ENCODE measurements at regions not wholly inside any gene's neighbourhood (a gene's known extent, or its start where the extent isn't known, plus 50 kb on each side); places are given as distances from the start of the nearest gene placed in this dataset.

GRCh38 chr6:80480421-80481157, 374.1 kb downstream of the BCKDHB start:
- no peak overlapping the region for H3K27ac ChIP-seq (ENCODE audit: low read depth in 2 of 2, low read length in 2 of 2)
- intact Hi-C loops (cut with DNase I) = no loop called here
- H3K9ac ChIP-seq (ENCODE audit: low read length in 3 of 3) = no peak overlapping the region
- no peak overlapping the region for H3K4me3 ChIP-seq (ENCODE audit: low read length in 3 of 3)
- no peaks in the 10 kb centered on the region for H3K36me3 ChIP-seq (ENCODE audit: control insufficient read depth in 2 of 3, insufficient read depth in 3 of 3, low read length in 3 of 3)
- H3K4me1 ChIP-seq (ENCODE audit: control insufficient read depth in 2 of 3, insufficient read depth in 2 of 3, low read depth in 1 of 3, low read length in 3 of 3) = no peaks in the 10 kb centered on the region
- no peak for FAIRE-seq
- no peaks in the 10 kb centered on the region for H3K27me3 ChIP-seq (ENCODE audit: control insufficient read depth, insufficient read depth, low read length)
- DNase-seq = no peak
- no peak for TF ChIP-seq CTCF (IDR thresholded peaks at IDR 0.05; ENCODE audit: borderline replicate concordance, extremely low read depth, insufficient read depth)
- no peaks in the 10 kb centered on the region for H3K9me3 ChIP-seq (ENCODE audit: control insufficient read depth in 2 of 3, insufficient read depth in 1 of 3, low read length in 3 of 3)

- FAIRE-seq (no peak), DNase-seq (no peak)
- Histone ChIP-seq H3K36me3 (ENCODE audit: control insufficient read depth in 2 of 3, insufficient read depth in 3 of 3, low read length in 3 of 3) (no peaks in the 10 kb centered on the region), H3K4me3 (ENCODE audit: low read length in 3 of 3) (no peak overlapping the region), H3K9ac (ENCODE audit: low read length in 3 of 3) (no peak overlapping the region), H3K27me3 (ENCODE audit: control insufficient read depth, insufficient read depth, low read length) (no peaks in the 10 kb centered on the region), H3K4me1 (ENCODE audit: control insufficient read depth in 2 of 3, insufficient read depth in 2 of 3, low read depth in 1 of 3, low read length in 3 of 3) (no peaks in the 10 kb centered on the region), H3K9me3 (ENCODE audit: control insufficient read depth in 2 of 3, insufficient read depth in 1 of 3, low read length in 3 of 3) (no peaks in the 10 kb centered on the region), H3K27ac (ENCODE audit: low read depth in 2 of 2, low read length in 2 of 2) (no peak overlapping the region)
- TF ChIP-seq CTCF (IDR thresholded peaks at IDR 0.05; ENCODE audit: borderline replicate concordance, extremely low read depth, insufficient read depth) = no peak
- intact Hi-C loops (cut with DNase I) = no loop called here
Observed at GRCh38 chr6:80478030-80478429, 371.6 kb downstream of the BCKDHB start.

- Histone ChIP-seq H3K36me3 (ENCODE audit: control insufficient read depth in 2 of 3, insufficient read depth in 3 of 3, low read length in 3 of 3) (no peaks in the 10 kb centered on the region), H3K9me3 (ENCODE audit: control insufficient read depth in 2 of 3, insufficient read depth in 1 of 3, low read length in 3 of 3) (no peaks in the 10 kb centered on the region), H3K4me1 (ENCODE audit: control insufficient read depth in 2 of 3, insufficient read depth in 2 of 3, low read depth in 1 of 3, low read length in 3 of 3) (no peaks in the 10 kb centered on the region), H3K27ac (ENCODE audit: low read depth in 2 of 2, low read length in 2 of 2) (no peak overlapping the region), H3K4me3 (ENCODE audit: low read length in 3 of 3) (no peak overlapping the region), H3K27me3 (ENCODE audit: control insufficient read depth, insufficient read depth, low read length) (no peaks in the 10 kb centered on the region), H3K9ac (ENCODE audit: low read length in 3 of 3) (no peak overlapping the region)
- FAIRE-seq (no peak), DNase-seq (peak in 1 of 5 donors; percentile 9)
- intact Hi-C loops (cut with DNase I) = no loop called here
- no peak for TF ChIP-seq CTCF (IDR thresholded peaks at IDR 0.05; ENCODE audit: borderline replicate concordance, extremely low read depth, insufficient read depth)
Observed at GRCh38 chr6:80477591-80477990, 371.1 kb downstream of the BCKDHB start.

- no peak for TF ChIP-seq CTCF (IDR thresholded peaks at IDR 0.05; ENCODE audit: borderline replicate concordance, extremely low read depth, insufficient read depth)
- intact Hi-C loops (cut with DNase I) = no loop called here
- no peak overlapping the region for H3K9ac ChIP-seq (ENCODE audit: low read length in 3 of 3)
- H3K27ac ChIP-seq (ENCODE audit: low read depth in 2 of 2, low read length in 2 of 2) = no peak overlapping the region
- no peak for FAIRE-seq
- no peaks in the 10 kb centered on the region for H3K27me3 ChIP-seq (ENCODE audit: control insufficient read depth, insufficient read depth, low read length)
- DNase-seq = no peak
- H3K36me3 ChIP-seq (ENCODE audit: control insufficient read depth in 2 of 3, insufficient read depth in 3 of 3, low read length in 3 of 3) = no peaks in the 10 kb centered on the region
- no peak overlapping the region for H3K4me3 ChIP-seq (ENCODE audit: low read length in 3 of 3)
- H3K4me1 ChIP-seq (ENCODE audit: control insufficient read depth in 2 of 3, insufficient read depth in 2 of 3, low read depth in 1 of 3, low read length in 3 of 3) = no peaks in the 10 kb centered on the region
- no peaks in the 10 kb centered on the region for H3K9me3 ChIP-seq (ENCODE audit: control insufficient read depth in 2 of 3, insufficient read depth in 1 of 3, low read length in 3 of 3)
Observed at GRCh38 chr6:80472271-80472670, 365.8 kb downstream of the BCKDHB start.

All from kidney (tissue), 13 donors.